HG02870 (cell line): ENCODE measurements at regions not wholly inside any gene's neighbourhood (a gene's known extent, or its start where the extent isn't known, plus 50 kb on each side); places are given as distances from the start of the nearest gene placed in this dataset.
"Not testable (repeated sequence)": the region's sequence is repeated elsewhere in the genome, so short reads cannot be mapped to it uniquely, and the experiment has no call there.

ENCODE experiments used
- ATAC-seq: cut with Tn5 transposase; IDR thresholded peaks from one replicate; pipeline ENCODE4 v1.9.1; 2021; ENCODE audit warnings: mild to moderate bottlenecking, moderate library complexity; ENCODE audit not compliant: unreplicated experiment

GRCh38 chr1:224029286-224030025 is 84.5 kb upstream of the FBXO28 start:
- peak; percentile 92 for ATAC-seq

- ATAC-seq = not testable (repeated sequence)
Measured at GRCh38 chr1:224028802-224029201, 85.1 kb upstream of the FBXO28 start.

GRCh38 chr1:224023122-224023521 is 90.8 kb upstream of the FBXO28 start:
- ATAC-seq = not testable (repeated sequence)

GRCh38 chr1:224022249-224022970 is 91.5 kb upstream of the FBXO28 start:
- not testable (repeated sequence) for ATAC-seq

- ATAC-seq = not testable (repeated sequence)
Measured at GRCh38 chr1:224019866-224020265, 94.0 kb upstream of the FBXO28 start.

GRCh38 chr1:224015782-224016181 is 98.1 kb upstream of the FBXO28 start:
- not testable (repeated sequence) for ATAC-seq

- no peak for ATAC-seq
Measured at GRCh38 chr1:224014330-224014649, 99.6 kb upstream of the FBXO28 start.

GRCh38 chr1:224013626-224014329 is 100.1 kb upstream of the FBXO28 start:
- not testable (repeated sequence) for ATAC-seq

- not testable (repeated sequence) for ATAC-seq
Measured at GRCh38 chr1:224012807-224013434, 101.0 kb upstream of the FBXO28 start.

- ATAC-seq = not testable (repeated sequence)
Measured at GRCh38 chr1:224012162-224012561, 101.7 kb upstream of the FBXO28 start.

- not testable (repeated sequence) for ATAC-seq
Measured at GRCh38 chr1:224011751-224012150, 102.2 kb upstream of the FBXO28 start.

- ATAC-seq = not testable (repeated sequence)
Measured at GRCh38 chr1:224011153-224011552, 102.8 kb upstream of the FBXO28 start.

- not testable (repeated sequence) for ATAC-seq
Measured at GRCh38 chr1:224005973-224006372, 107.9 kb upstream of the FBXO28 start.

GRCh38 chr1:224004552-224005315 is 109.2 kb upstream of the FBXO28 start:
- not testable (repeated sequence) for ATAC-seq

- not testable (repeated sequence) for ATAC-seq
Measured at GRCh38 chr1:224003896-224004295, 110.0 kb upstream of the FBXO28 start.

- ATAC-seq = not testable (repeated sequence)
Measured at GRCh38 chr1:224001757-224002156, 112.2 kb upstream of the FBXO28 start.

GRCh38 chr1:223999761-224000160 is 114.2 kb upstream of the FBXO28 start:
- not testable (repeated sequence) for ATAC-seq

GRCh38 chr1:223998676-223999455 is 115.0 kb upstream of the FBXO28 start:
- ATAC-seq = peak; percentile 44

GRCh38 chr1:223996376-223996775 is 117.5 kb upstream of the FBXO28 start:
- ATAC-seq = not testable (repeated sequence)
